ENCODE measurements at regions not wholly inside any gene's neighbourhood (a gene's known extent, or its start where the extent isn't known, plus 50 kb on each side); places are given as distances from the start of the nearest gene placed in this dataset.

DNA sequence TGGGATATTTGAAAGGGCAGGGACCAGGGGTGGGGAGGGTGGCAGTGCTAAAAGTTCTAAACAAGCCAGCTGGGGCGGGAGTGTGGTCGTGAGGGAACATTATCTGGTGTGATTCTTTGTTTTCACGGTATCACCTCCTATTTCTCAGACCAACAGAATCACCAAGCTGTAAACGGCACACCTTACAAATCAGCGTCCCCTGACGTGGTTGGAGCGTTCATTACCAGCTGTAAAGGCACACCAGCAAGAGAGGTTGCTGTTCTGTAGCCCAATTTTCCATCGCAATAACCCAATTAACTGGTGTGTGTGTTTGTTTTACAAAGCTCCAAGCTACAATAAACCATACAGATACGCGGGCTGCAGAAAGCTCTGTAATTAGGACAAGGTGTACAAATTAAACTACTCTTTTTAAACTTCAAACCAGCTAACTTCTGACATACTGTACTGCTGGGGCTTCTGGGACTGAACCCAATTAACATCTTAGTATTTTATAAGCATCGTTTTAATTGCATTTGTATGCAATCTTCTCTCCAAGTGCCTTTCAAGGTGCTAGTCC, 303.6 kb upstream of the CLINT1 start:
- no peak for DNase-seq

DNA sequence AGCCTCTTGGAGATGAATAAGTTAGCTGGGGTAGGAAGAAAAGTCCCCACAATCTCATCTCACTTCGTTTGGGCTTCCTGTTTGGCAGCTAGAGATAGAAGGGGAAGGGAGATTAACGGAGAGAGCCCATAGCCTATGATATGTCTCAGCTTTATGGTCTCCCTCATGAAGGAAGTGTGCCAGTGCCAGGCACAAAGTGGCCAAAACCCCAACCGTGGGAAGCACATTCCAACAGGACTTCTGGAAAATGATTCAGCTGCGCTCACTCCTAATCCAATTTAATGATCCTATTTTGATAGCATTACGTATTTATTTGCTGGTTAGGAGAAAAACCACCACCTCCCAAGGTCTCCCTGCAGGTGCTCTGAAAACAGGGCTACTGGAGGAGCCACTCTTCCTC, 303.1 kb upstream of the CLINT1 start:
- DNase-seq = no peak

DNA sequence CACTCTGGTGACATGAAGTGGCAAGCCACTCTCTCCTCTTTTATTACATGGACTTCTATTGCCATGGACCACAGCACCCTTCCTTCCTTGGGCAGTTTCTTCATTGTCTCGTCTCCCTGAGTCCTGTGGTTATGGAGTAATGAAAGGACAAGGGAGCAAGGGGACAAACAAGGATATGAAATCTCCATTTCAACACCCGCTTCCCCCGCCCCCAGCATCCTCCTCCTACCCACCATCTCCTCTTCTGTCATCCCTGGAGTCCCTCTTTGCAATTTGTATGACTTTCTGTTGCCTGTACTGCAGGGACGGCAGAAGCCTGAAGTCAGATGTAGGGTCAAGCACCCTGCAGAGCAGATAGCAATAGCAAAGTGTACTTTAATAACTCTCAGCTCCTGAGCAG, 300.7 kb upstream of the CLINT1 start:
- DNase-seq = no peak

DNA sequence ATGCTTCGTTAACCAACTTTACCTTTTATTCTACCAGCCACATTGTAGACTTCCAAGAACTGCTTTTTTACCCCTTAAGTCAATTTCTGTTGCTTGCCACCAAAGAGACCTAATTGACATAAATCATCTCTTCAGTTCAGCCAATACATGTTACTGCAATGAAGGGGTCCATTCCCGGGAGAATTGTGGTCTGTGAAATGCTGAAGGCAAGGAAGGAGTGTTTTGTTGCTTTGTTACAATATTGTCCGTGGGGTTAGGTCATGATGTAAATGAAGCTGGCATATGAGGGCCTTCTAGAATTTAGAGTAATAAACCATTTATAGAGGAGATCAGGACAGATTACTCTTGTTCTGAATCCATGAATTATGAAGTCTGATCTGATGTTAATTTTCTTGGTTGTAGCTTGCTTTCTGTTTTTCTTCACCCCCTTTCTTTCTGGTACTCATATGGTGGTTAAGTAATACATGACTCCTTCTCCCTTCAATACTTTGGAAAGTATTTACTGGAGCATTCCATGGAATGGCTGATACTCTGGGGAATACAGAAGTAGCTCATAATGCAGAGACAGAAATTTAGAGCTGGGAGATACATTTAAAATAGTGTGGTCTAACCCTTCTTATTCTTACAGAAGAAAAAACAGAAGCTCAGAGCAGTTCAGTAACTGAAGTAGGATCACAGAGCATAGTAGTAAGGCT, 297.0 kb upstream of the CLINT1 start:
- no peak for DNase-seq

DNA sequence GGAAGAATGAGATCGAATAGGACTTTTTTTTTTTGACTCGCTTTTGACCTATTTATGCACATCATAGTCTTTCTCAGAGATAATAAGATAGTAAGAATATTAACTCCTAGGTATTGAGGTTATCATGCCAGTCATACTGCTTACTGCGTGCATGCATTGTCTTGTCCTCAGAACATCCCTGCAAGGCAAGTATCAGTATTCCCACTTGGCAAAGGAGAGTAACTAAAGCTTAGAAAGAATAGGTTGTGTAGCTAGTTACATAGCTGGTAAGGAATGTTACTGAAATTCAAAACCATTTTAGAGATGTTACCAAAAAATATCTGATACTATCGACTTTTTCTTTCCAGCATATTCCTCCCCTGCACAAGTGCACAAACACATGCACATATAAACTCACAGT, 296.1 kb upstream of the CLINT1 start:
- DNase-seq = no peak

- DNase-seq = peak; percentile 69
These were observed 295.5 kb upstream of the CLINT1 start for GRCh38 chr5:158154226-158155005.

DNA sequence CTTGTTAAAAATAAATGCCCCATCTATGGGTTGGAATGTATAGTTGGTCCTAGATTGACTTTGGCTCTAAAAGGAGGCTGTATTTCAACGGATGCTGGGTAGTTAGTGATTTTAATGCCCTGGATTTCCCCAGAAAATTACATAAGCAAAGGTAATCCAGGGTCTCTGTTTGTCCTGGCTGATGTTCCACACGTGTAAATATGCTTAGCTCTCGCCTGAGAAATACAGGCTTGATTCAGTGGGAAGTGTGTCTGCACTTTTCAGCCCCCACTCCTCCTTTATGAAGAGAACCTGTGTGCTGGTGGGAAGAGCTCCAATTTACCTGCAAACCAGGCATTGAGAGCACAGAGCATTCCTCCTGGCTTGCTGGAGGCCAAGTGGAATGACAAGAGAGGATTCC, 294.6 kb upstream of the CLINT1 start:
- no peak for DNase-seq

DNA sequence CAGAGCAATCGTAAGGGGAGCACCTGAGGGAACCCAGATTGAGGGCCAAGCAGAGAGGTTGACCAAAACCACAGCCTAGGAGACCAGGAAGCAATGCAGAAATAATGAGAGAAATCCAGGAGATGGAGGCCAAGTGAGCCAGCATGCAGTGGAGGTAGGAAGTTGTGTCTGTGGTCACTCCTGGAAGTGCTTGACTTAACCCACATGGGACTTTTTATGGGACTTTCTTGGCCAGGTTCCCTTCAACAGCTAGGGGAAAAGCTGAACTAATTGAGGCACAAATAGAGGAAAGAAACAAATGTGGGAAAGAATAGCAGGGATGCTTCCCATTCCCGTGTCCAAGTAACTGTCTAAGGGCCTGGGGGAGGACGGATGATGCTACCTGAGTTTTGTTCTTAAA, 293.2 kb upstream of the CLINT1 start:
- DNase-seq = no peak

DNA sequence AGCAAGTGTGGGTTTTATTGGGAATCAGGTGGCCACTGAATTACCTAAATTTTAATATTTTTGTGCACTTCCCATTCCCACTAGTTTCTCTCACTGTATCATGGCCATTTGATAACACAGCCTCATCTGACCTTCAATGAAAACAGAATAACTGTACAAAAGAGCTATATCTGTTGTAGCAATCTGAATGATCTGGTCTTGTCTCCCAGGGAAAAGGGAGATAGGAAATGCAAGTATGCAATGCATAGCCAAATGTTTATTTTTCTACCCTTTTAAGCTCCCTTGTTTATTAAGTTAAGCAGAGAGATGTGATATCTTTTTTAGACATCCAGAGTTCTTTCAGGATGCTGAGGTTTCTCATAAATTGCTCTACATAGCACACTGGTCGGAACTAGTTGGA, 288.3 kb upstream of the CLINT1 start:
- no peak for DNase-seq

GRCh38 chr5:158145827-158146226, 286.9 kb upstream of the CLINT1 start:
- DNase-seq = no peak

GRCh38 chr5:158143081-158143480, 284.1 kb upstream of the CLINT1 start:
- no peak for DNase-seq

- no peak for DNase-seq
These were observed 283.2 kb upstream of the CLINT1 start for GRCh38 chr5:158142156-158142555.

DNA sequence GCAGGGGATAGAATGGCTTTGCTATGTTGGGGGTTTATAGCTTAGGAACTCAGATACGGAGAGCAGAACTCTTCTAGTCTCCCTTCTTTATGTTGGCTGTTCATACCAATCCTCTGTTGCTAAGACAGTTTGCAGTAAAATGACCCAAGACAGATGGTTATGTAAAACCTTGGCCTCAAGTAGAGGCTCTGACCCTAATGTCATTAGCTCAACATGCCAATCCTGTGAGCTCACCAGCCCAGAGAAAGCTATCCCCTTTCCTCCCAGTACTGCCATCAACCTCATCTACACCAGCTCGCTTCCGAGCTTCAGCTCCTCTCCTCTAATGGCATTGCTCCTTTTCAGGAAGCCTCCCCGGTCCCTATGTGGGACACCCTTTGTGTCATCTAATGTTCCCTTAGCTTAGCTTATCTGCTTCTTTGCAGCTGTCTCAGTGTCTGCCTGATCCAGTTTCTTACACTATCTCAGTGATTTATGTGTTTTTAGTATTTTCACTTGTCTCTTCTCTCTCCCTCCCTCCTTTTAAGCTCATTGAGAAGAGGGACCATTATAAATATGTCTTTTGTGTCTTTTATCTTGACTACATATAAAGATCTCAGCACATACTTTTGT, 281.3 kb upstream of the CLINT1 start:
- no peak for DNase-seq

DNA sequence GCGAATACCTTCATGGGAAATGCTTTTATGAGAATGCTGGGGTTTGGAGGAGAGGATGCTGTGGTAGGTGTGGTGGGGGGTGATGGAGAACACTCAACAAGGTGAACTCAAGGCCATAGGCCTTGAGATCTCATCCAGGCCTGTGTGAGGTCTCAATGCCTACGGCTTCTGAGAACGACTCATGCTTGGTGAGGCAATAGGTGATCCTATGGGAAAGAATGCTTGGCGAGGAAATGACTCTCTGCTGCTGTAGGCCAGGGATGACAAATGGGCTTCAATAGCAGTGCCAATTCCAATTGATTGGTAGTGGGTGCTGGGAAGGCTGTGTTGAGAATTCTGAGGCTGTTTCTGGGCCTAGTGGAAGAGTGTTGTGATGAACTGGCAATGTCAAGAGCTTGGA, 280.2 kb upstream of the CLINT1 start:
- DNase-seq = no peak

GRCh38 chr5:158135682-158136179, 276.8 kb upstream of the CLINT1 start:
- peak; percentile 37 for DNase-seq

DNA sequence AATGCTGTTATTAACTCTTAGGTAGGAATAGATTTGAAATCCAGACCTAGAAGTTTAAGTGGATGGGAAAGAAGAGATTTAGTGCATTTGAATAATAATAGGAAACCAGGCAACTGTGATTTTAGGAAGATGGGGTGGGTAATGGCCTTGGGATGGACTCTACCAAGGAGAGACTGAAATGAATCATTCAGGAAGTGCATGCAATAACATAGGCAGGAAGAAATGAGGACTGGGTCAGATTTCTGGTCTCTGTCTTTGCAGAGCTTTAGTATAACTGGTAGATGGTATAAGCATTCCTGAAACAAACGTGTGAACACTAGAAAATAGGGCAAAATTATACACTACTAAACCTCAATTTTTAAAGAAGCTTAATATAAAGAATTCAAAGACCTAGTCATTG, 274.4 kb upstream of the CLINT1 start:
- DNase-seq = no peak

- no peak for DNase-seq
These were observed 268.6 kb upstream of the CLINT1 start for GRCh38 chr5:158127536-158127935.

GRCh38 chr5:158126442-158127405, 267.8 kb upstream of the CLINT1 start:
- no peak for DNase-seq

DNA sequence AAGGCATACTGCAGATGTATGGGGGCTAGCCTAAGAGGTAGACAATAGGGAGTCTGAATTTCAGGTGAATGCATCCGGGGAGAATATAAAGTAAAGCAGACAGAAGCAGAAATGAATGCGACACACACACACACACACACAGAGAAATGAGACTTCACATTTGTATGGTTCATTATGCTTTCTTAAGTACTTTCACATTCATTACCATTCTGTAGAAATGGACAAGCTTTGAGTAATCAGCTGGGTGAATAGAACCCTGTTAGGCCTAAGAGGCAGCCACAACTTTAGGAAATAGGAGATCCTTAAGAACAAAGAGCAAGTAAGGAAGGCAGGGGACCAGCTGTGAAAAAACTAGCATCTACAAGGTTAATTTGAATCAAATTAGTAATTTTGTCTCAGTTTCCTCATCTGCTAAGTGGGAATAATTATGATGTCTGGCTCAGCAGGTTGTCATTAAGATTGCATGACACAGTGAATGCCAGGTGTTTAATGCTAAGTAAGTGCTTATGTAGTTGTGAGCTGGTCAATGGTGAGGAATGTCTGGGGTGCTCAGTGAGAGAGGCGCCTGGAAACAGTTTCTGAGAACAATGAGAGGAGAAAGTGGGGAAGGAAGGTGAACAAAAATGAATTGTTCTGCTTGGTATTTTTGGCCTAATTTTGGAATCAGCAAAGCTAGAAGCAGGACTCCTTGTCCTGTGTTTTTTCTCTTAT, 265.8 kb upstream of the CLINT1 start:
- no peak for DNase-seq

GRCh38 chr5:158123595-158123994, 264.6 kb upstream of the CLINT1 start:
- no peak for DNase-seq

GRCh38 chr5:158121678-158122077, 262.7 kb upstream of the CLINT1 start:
- DNase-seq = no peak
